NCI-H748 treated with DMSO at 0.1 percent for 48 hours (cell line): ENCODE measurements at regions not wholly inside any gene's neighbourhood (a gene's known extent, or its start where the extent isn't known, plus 50 kb on each side); places are given as distances from the start of the nearest gene placed in this dataset.

Experiments
- DNase-seq: peaks from one replicate; lab custom pipeline; 2025; lab: John Stamatoyannopoulos, UW

GRCh38 chr2:126403039-126403628 lies 252.8 kb upstream of the GYPC start:
- no peak for DNase-seq

- DNase-seq = no peak
These were observed 249.7 kb upstream of the GYPC start for GRCh38 chr2:126406267-126406666.

DNA sequence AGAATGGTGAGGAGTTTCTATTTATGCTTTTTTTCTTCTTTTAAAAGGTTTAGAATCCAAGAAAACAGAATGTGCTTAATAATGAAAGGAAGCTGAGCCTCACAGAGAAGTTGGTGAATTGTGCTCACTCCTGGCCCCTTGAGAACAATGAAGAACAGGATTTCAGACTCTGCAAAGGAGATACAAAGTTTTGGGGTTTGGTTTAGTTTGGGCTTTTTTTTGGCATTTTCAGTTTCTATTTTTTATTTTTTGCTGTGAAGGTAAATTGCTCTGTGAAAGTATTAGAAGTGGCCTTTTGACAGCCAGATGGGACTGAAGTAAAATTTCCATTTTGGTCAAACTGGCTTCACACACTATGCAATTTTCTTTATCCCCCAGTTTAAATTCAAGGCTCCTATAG lies 247.3 kb upstream of the GYPC start:
- no peak for DNase-seq

GRCh38 chr2:126409850-126410249 lies 246.1 kb upstream of the GYPC start:
- DNase-seq = no peak

GRCh38 chr2:126413079-126413478 lies 242.9 kb upstream of the GYPC start:
- DNase-seq = no peak

GRCh38 chr2:126419403-126419802 lies 236.6 kb upstream of the GYPC start:
- DNase-seq = no peak

- no peak for DNase-seq
These were observed 230.0 kb upstream of the GYPC start for GRCh38 chr2:126425943-126426342.

DNA sequence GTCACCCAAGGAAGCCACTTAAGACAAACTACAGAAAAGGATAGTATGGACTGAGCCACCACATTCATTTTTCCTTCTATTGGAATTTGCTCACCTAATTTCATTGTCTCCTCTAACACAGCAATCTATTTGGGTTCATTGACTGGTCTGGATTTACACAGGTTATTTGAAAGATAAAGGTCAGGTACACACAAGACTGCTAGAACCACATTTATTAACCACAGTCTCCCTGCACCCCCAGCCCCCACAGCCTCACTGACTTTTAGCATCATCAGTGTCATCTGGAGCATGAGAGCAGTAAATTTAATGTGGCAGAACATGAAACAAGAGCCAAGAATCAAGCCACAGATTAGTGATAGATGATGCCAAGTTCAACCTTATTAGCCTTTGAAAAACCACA lies 226.9 kb upstream of the GYPC start:
- DNase-seq = no peak

DNA sequence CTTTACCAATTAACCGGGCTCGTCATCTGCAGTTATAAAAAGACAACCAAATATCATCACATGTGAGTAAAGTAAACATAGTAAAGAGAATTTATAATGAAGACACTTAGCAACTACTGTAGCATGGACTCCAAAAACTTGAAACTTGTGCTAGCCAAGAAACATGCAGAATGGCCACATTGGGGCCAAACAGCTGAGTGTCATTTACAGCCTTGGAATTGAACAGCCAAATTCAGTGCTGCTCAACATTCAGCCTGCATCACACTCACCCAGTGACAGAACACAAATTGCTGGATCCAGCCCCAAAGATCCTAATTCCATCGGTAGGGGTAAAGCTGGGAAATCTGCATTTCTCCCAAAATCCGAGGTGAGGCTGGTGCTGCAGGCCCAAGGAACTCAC lies 224.8 kb upstream of the GYPC start:
- DNase-seq = no peak

- DNase-seq = no peak
These were observed 219.5 kb upstream of the GYPC start for GRCh38 chr2:126436411-126436810.

GRCh38 chr2:126437016-126437415 lies 218.9 kb upstream of the GYPC start:
- no peak for DNase-seq

DNA sequence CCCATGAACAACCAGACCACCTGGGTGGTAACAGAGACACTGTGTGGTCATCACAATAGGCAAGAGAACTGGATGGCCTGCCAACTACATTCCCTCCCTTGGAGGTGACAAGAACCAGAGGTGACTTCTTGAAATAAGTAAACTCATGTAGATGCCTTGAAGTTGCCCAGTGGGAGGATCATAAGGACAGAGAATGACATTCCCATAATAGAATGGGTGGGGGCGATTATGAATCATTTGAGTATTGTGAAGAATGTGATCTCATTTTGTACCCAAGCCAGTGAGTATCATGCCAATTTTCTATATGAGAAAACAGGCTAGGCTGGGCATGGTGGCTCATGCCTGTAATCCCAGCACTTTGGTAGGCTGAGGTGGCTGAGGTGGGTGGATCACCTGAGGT lies 211.4 kb upstream of the GYPC start:
- no peak for DNase-seq

- DNase-seq = no peak
These were observed 209.8 kb upstream of the GYPC start for GRCh38 chr2:126446106-126446695.

DNA sequence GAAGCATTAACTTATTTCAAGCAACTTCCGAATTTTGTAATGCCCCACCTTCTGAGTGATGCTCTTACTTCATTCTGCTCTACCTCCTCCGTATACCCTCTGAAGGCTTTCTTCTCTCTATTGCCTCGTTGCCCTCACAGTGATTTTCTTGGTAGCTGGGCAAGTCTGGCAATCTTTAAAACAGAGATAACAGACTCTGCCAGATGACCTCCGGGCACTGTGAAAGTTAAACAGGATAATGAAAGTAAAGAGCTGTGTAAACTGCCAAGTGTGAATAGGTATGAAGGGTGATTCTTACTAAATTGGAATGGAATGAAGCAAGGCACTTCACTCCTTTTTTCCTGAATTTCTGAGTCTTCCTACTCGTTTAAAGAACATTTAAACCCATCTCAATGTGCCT lies 207.3 kb upstream of the GYPC start:
- no peak for DNase-seq

GRCh38 chr2:126449677-126450076 lies 206.3 kb upstream of the GYPC start:
- DNase-seq = no peak

DNA sequence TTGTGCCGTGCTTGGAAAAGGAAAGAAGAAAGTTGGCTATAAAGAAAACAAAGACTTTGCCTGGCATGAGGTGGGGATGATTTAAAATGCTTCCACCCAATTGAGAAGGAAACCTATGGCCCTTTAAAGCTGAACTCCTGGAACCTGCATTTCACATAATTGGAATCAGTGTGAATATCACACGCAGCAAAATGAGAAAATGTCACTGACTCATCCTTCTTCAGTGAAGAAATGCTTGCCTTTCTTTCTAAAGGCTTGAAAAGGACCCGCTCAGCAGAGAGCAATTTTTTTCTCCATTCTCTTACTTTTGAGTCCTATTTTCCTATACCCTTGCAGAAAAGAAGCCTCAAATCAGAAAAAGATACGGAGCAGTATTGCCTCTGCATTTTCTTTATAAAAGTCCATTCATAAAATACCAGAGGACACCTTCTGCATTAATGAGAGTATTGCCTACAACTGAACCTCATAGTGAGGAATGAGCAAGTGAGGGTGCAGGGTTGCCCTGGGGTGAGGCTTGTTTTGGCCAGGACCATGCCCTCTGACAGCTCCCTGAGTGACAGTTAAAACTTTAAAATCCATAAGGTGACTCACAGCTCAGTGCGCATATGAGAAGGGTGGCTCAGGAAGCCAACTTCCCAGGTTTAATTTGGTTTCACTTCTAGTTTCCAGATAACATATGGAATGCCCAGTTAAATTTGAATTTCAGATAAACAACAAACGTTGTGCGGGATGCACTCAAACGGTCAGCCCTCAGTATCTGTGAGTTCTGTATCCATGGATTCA lies 191.9 kb upstream of the GYPC start:
- DNase-seq = no peak

DNA sequence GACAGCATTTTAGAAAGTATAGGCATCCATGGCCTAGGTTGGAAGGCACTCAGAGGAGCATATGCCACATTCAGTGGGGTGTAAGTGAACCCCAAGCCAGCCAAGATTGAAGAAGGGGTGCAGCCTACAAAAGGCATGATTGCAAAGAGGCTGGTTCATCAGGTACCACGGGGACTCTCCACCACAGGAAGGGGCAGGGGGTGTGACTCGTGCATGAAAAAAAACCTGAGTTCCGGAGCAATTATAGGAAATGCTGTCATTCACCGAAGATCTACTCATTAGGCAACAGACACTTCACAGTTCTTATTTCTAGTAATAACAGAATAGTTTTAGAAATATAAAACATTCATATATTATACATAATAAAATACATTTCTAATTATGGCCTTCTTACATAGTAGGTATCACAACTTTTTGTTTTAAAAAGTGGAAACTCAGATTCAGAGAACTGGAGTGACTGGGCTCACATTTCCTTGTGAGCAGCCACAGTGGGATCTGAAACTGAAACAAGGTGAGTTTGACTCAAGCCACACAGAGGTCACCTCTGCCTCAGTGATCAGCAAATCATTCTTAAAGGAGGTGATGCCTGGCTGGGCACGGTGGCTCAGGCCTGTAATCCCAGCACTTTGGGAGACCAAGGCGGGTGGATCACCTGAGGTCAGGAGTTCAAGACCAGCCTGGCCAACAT lies 188.4 kb upstream of the GYPC start:
- DNase-seq = no peak

- no peak for DNase-seq
These were observed 180.9 kb upstream of the GYPC start for GRCh38 chr2:126475031-126475430.

DNA sequence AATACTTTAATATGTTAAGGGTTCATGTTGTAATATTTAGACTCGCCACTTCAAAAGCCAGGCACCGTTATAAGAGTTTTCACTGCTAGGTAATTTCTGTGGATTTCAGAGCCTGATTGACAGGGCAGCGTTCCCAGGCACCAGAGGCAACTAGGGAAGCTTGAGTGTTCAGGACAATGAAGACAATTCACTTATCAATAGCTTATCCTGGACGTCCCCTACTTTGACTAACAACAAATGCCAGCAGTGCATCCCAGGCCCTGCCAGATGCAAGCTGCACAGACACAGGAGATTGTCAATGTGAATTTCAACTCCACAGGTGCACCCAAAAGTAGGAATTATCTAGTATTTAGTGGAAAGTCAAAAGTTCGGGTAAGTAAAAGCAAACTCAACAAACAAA lies 179.3 kb upstream of the GYPC start:
- no peak for DNase-seq

GRCh38 chr2:126480033-126480432 lies 175.9 kb upstream of the GYPC start:
- no peak for DNase-seq

GRCh38 chr2:126482582-126483464 lies 173.1 kb upstream of the GYPC start:
- DNase-seq = no peak

DNA sequence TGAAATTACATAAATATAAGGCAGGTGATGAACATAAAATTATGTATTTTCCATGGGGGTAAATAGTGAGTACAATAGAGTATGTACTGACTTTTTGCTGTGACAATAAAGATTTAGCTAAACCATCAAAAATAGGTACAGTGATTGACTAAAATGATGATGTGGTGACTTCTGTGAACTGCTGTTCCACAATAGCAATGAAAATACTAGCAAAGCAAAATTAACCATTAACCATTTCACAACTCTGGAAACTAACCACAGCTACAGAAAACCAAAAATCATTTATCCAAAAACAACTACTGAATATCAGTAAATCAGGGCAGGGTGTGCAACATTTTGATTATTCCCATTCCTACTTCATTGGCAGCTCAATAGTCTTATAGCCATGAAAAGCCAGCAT lies 161.4 kb upstream of the GYPC start:
- DNase-seq = no peak
